ENCODE measurements at regions not wholly inside any gene's neighbourhood (a gene's known extent, or its start where the extent isn't known, plus 50 kb on each side); places are given as distances from the start of the nearest gene placed in this dataset.

- Mint-ChIP-seq H3K27me3 (ENCODE audit: insufficient read depth, unreplicated experiment) (peaks cover 15% of the 10 kb centered on the region), H3K4me3 (ENCODE audit: unreplicated experiment) (no peak overlapping the region), H3K27ac (ENCODE audit: unreplicated experiment) (no peak overlapping the region), H3K4me1 (ENCODE audit: low read depth, unreplicated experiment) (peaks cover 3% of the 10 kb centered on the region), H3K9me3 (ENCODE audit: unreplicated experiment) (no peaks in the 10 kb centered on the region), H3K36me3 (ENCODE audit: insufficient read depth, unreplicated experiment) (no peaks in the 10 kb centered on the region)
- Histone ChIP-seq H3K27me3 (replicated peaks; ENCODE audit: control insufficient read depth, insufficient read depth, low read length) (no peaks in the 10 kb centered on the region), H3K9me3 (no peaks in the 10 kb centered on the region), H3K4me3 (ENCODE audit: low read depth, low read length) (no peak overlapping the region), H3K4me1 (no peaks in the 10 kb centered on the region; the same call in 1 of the 2 replicates), H3K36me3 (ENCODE audit: control insufficient read depth, insufficient read depth, low read length) (no peaks in the 10 kb centered on the region)
- POLR2A ChIA-PET = no interaction called here
- intact Hi-C loops (cut with micrococcal nuclease; ENCODE audit: unreplicated experiment) = no loop called here
- no TSS peak for BruUV-seq (replicated peaks)
- DNase-seq = no peak
- CTCF ChIA-PET = no interaction called here
- no peak for TF ChIP-seq CTCF (IDR thresholded peaks at IDR 0.05; ENCODE audit: insufficient read depth in 1 of 2, low read depth in 1 of 2, low read length in 1 of 2, severe bottlenecking in 1 of 2, unreplicated experiment in 1 of 2)
Observed at GRCh38 chr17:33739714-33740113, 446.6 kb upstream of the ASIC2 start.

- BruUV-seq (replicated peaks) = no TSS peak
- H3K4me3 Mint-ChIP-seq (ENCODE audit: unreplicated experiment) = no peak overlapping the region
- H3K4me3 ChIP-seq (ENCODE audit: low read depth, low read length) = no peak overlapping the region
- CTCF ChIA-PET = no interaction called here
- intact Hi-C loops (cut with micrococcal nuclease; ENCODE audit: unreplicated experiment) = no loop called here
- no peaks in the 10 kb centered on the region; the same call in 1 of the 2 replicates for H3K4me1 ChIP-seq
- no peak overlapping the region for H3K27ac Mint-ChIP-seq (ENCODE audit: unreplicated experiment)
- no peaks in the 10 kb centered on the region for H3K9me3 ChIP-seq
- H3K36me3 ChIP-seq (ENCODE audit: control insufficient read depth, insufficient read depth, low read length) = no peaks in the 10 kb centered on the region
- H3K36me3 Mint-ChIP-seq (ENCODE audit: insufficient read depth, unreplicated experiment) = no peaks in the 10 kb centered on the region
- peaks cover 30% of the 10 kb centered on the region for H3K27me3 Mint-ChIP-seq (ENCODE audit: insufficient read depth, unreplicated experiment)
- POLR2A ChIA-PET = no interaction called here
- DNase-seq = no peak
- H3K4me1 Mint-ChIP-seq (ENCODE audit: low read depth, unreplicated experiment) = peaks cover 7% of the 10 kb centered on the region
- H3K27me3 ChIP-seq (replicated peaks; ENCODE audit: control insufficient read depth, insufficient read depth, low read length) = no peaks in the 10 kb centered on the region
- no peaks in the 10 kb centered on the region for H3K9me3 Mint-ChIP-seq (ENCODE audit: unreplicated experiment)
- no peak for TF ChIP-seq CTCF (IDR thresholded peaks at IDR 0.05; ENCODE audit: insufficient read depth in 1 of 2, low read depth in 1 of 2, low read length in 1 of 2, severe bottlenecking in 1 of 2, unreplicated experiment in 1 of 2)
Observed at GRCh38 chr17:33745047-33745760, 452.1 kb upstream of the ASIC2 start.

GRCh38 chr17:33749171-33749570, 456.1 kb upstream of the ASIC2 start:
- Histone ChIP-seq H3K4me3 (ENCODE audit: low read depth, low read length) (no peak overlapping the region), H3K9me3 (no peaks in the 10 kb centered on the region), H3K4me1 (no peaks in the 10 kb centered on the region; the same call in 1 of the 2 replicates), H3K27me3 (replicated peaks; ENCODE audit: control insufficient read depth, insufficient read depth, low read length) (no peaks in the 10 kb centered on the region), H3K36me3 (ENCODE audit: control insufficient read depth, insufficient read depth, low read length) (no peaks in the 10 kb centered on the region)
- Mint-ChIP-seq H3K9me3 (ENCODE audit: unreplicated experiment) (no peaks in the 10 kb centered on the region), H3K36me3 (ENCODE audit: insufficient read depth, unreplicated experiment) (no peaks in the 10 kb centered on the region), H3K27ac (ENCODE audit: unreplicated experiment) (no peak overlapping the region), H3K4me3 (ENCODE audit: unreplicated experiment) (no peak overlapping the region), H3K4me1 (ENCODE audit: low read depth, unreplicated experiment) (peaks cover 7% of the 10 kb centered on the region), H3K27me3 (ENCODE audit: insufficient read depth, unreplicated experiment) (peaks cover 31% of the 10 kb centered on the region)
- DNase-seq = no peak
- ChIA-PET CTCF (no interaction called here), POLR2A (no interaction called here)
- intact Hi-C loops (cut with micrococcal nuclease; ENCODE audit: unreplicated experiment) = no loop called here
- BruUV-seq (replicated peaks) = no TSS peak
- no peak for TF ChIP-seq CTCF (IDR thresholded peaks at IDR 0.05; ENCODE audit: insufficient read depth in 1 of 2, low read depth in 1 of 2, low read length in 1 of 2, severe bottlenecking in 1 of 2, unreplicated experiment in 1 of 2)
